ENCODE measurements at regions not wholly inside any gene's neighbourhood (a gene's known extent, or its start where the extent isn't known, plus 50 kb on each side); places are given as distances from the start of the nearest gene placed in this dataset.

DNA sequence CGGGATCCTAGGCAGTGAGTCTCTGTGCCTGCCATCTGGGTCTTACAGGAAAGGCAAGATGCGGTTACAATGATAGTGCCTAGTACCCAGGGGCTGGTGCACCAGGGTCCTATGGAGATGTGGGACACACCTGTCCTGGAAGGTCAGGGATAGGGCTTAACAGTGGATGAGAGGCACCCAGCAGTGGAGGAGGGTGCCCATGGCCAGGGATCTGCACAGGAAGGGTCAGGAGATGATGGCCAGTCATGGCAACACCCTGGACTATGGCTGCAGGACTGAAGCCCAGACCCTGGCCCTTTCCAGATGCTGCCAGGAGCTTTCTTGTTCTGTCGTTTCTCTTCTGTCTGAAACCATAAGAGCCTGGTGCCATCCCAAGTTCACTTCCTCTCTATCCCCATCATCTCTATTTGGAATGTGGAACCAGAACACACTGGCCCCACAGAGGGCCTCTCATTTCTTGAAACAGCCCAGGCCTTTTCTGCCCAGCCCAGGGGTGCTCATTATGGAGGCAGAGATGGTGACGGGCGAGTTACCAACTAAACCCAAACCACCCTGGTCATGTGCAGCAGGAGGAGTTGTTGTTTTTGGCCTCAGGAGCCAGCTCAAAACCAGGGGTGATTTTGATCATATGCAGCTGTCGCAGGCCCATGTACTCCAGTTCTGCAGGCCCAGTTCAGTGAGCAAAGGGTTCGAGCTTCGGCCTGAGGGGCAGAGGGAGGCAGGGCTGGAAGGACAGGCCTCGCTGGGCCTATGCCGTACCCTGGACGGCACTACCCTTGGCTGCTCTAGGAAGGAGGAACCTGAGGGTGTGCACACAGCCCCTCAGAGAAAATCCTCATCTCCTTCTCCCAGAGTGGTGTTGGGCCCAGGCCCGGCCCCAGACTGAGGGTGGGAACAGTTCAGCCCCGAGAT lies 52.6 kb upstream of the GDF10 start:
- TF ChIP-seq CTCF (IDR thresholded peaks at IDR 0.05; ENCODE audit: low read length) (no peak), EZH2 (IDR thresholded peaks at IDR 0.05; ENCODE audit: borderline replicate concordance, low read length) (no peak)
